ENCODE measurements at regions not wholly inside any gene's neighbourhood (a gene's known extent, or its start where the extent isn't known, plus 50 kb on each side); places are given as distances from the start of the nearest gene placed in this dataset.

- intact Hi-C loops (cut with DNase I; ENCODE audit: low total_unique reads) (no loop called here), in situ Hi-C loops (cut with MboI; ENCODE audit: low pct_ligation_motif_present in 1 of 4, low pct_unique_long_range_greater_than_20kb in 1 of 4, low sequenced_read_pairs in 3 of 4) (loop anchor here in 1 of 4 donors (25.0 kb wide), 1 partner anchor 1122 kb away; no protein-coding TSS in a partner anchor)
- no peak overlapping the region for H3K27ac ChIP-seq
Observed at GRCh38 chr6:132964868-132965382, 150.6 kb downstream of the RPS12 start.

GRCh38 chr6:132967871-132968270 is 153.5 kb downstream of the RPS12 start:
- H3K4me1 ChIP-seq, result no peaks in the 10 kb centered on the region
- in situ Hi-C loops (cut with MboI; ENCODE audit: low pct_ligation_motif_present in 1 of 4, low pct_unique_long_range_greater_than_20kb in 1 of 4, low sequenced_read_pairs in 3 of 4) (loop anchor here in 1 of 4 donors (25.0 kb wide), 1 partner anchor 1119 kb away; no protein-coding TSS in a partner anchor), intact Hi-C loops (cut with DNase I; ENCODE audit: low total_unique reads) (no loop called here)
- no peak overlapping the region for H3K4me3 ChIP-seq
- no peak overlapping the region for H3K27ac ChIP-seq
- no peaks in the 10 kb centered on the region for H3K27me3 ChIP-seq
- DNase-seq, result no peak
- 42 to 62% methylated on average over 2 of the region's 2 CpGs for WGBS, 2 donors (ENCODE audit: low coverage in 1 of 2)
- H3K36me3 ChIP-seq, result no peaks in the 10 kb centered on the region
- TF ChIP-seq POLR2AphosphoS5 (IDR thresholded peaks at IDR 0.05) (no peak), POLR2A (IDR thresholded peaks at IDR 0.05) (no peak), EP300 (IDR thresholded peaks at IDR 0.05; ENCODE audit: low read depth) (no peak), CTCF (IDR thresholded peaks at IDR 0.05) (no peak)
- H3K9me3 ChIP-seq, result no peaks in the 10 kb centered on the region

More at GRCh38 chr6:132964868-132965382, 150.6 kb downstream of the RPS12 start:
- Histone ChIP-seq H3K4me3 (no peak overlapping the region), H3K27me3 (no peaks in the 10 kb centered on the region), H3K9me3 (no peaks in the 10 kb centered on the region), H3K36me3 (no peaks in the 10 kb centered on the region), H3K4me1 (no peaks in the 10 kb centered on the region)
- no peak for DNase-seq
- TF ChIP-seq CTCF (IDR thresholded peaks at IDR 0.05), result no peak
- no peak for TF ChIP-seq POLR2A (IDR thresholded peaks at IDR 0.05)
- no peak for TF ChIP-seq POLR2AphosphoS5 (IDR thresholded peaks at IDR 0.05)
- WGBS, 2 donors (ENCODE audit: low coverage in 1 of 2), result 40 to 56% methylated on average over 2 of the region's 2 CpGs

- no peak for DNase-seq
- Histone ChIP-seq H3K36me3 (no peaks in the 10 kb centered on the region), H3K27ac (no peak overlapping the region), H3K4me1 (no peaks in the 10 kb centered on the region), H3K9me3 (no peaks in the 10 kb centered on the region), H3K27me3 (no peaks in the 10 kb centered on the region), H3K4me3 (no peak overlapping the region)
- intact Hi-C loops (cut with DNase I; ENCODE audit: low total_unique reads) (no loop called here), in situ Hi-C loops (cut with MboI; ENCODE audit: low pct_ligation_motif_present in 1 of 4, low pct_unique_long_range_greater_than_20kb in 1 of 4, low sequenced_read_pairs in 3 of 4) (loop anchor here in 1 of 4 donors (25.0 kb wide), 1 partner anchor 1119 kb away; no protein-coding TSS in a partner anchor)
- TF ChIP-seq POLR2A (IDR thresholded peaks at IDR 0.05) (no peak), CTCF (IDR thresholded peaks at IDR 0.05) (no peak), POLR2AphosphoS5 (IDR thresholded peaks at IDR 0.05) (no peak), EP300 (IDR thresholded peaks at IDR 0.05; ENCODE audit: low read depth) (no peak)
- WGBS, 2 donors (ENCODE audit: low coverage in 1 of 2), result 53 to 55% methylated on average over 5 of the region's 5 CpGs
Observed at GRCh38 chr6:132968419-132968950, 154.1 kb downstream of the RPS12 start.

GRCh38 chr6:132969196-132969595 is 154.8 kb downstream of the RPS12 start:
- no peaks in the 10 kb centered on the region for H3K9me3 ChIP-seq
- H3K27me3 ChIP-seq, result no peaks in the 10 kb centered on the region
- no peak for DNase-seq
- in situ Hi-C loops (cut with MboI; ENCODE audit: low pct_ligation_motif_present in 1 of 4, low pct_unique_long_range_greater_than_20kb in 1 of 4, low sequenced_read_pairs in 3 of 4), result loop anchor here in 1 of 4 donors (25.0 kb wide), 1 partner anchor 1118 kb away; no protein-coding TSS in a partner anchor
- no peaks in the 10 kb centered on the region for H3K4me1 ChIP-seq
- intact Hi-C loops (cut with DNase I; ENCODE audit: low total_unique reads), result no loop called here
- H3K36me3 ChIP-seq, result no peaks in the 10 kb centered on the region
- 0 to 19% methylated on average over 1 of the region's 1 CpG for WGBS, 2 donors (ENCODE audit: low coverage in 1 of 2)
- H3K4me3 ChIP-seq, result no peak overlapping the region
- no peak overlapping the region for H3K27ac ChIP-seq
- TF ChIP-seq POLR2AphosphoS5 (IDR thresholded peaks at IDR 0.05) (no peak), CTCF (IDR thresholded peaks at IDR 0.05) (no peak), POLR2A (IDR thresholded peaks at IDR 0.05) (no peak)

Measured in transverse colon (tissue), 4 donors.